Glomerular endothelial cell (primary cell): ENCODE measurements at regions not wholly inside any gene's neighbourhood (a gene's known extent, or its start where the extent isn't known, plus 50 kb on each side); places are given as distances from the start of the nearest gene placed in this dataset.
A peak's percentile ranks its signal among the peaks of the same experiment; 100 is the strongest.
"Not testable (repeated sequence)": the region's sequence is repeated elsewhere in the genome, so short reads cannot be mapped to it uniquely, and the experiment has no call there.

Source experiments
- DNase-seq: peaks from one replicate; pipeline ENCODE4 v3.0.0-alpha.2; 2011; ENCODE audit warnings: low read depth, low spot score; ENCODE audit errors: extremely low read depth

GRCh38 chr5:102554082-102554481 is 55.3 kb upstream of the SLCO6A1 start:
- no peak for DNase-seq

GRCh38 chr5:102554728-102555127 is 55.9 kb upstream of the SLCO6A1 start:
- DNase-seq, result no peak

- DNase-seq, result no peak
These were observed 63.3 kb upstream of the SLCO6A1 start for GRCh38 chr5:102561894-102562760.

- DNase-seq, result no peak
These were observed 71.9 kb upstream of the SLCO6A1 start for GRCh38 chr5:102570747-102571146.

GRCh38 chr5:102578362-102578761 is 79.6 kb upstream of the SLCO6A1 start:
- no peak for DNase-seq

GRCh38 chr5:102579379-102579778 is 80.6 kb upstream of the SLCO6A1 start:
- DNase-seq, result no peak

- no peak for DNase-seq
These were observed 82.2 kb upstream of the SLCO6A1 start for GRCh38 chr5:102581011-102581410.

GRCh38 chr5:102582696-102583095 is 83.9 kb upstream of the SLCO6A1 start:
- DNase-seq, result no peak

GRCh38 chr5:102583276-102584124 is 84.7 kb upstream of the SLCO6A1 start:
- peak; percentile 12 for DNase-seq

- DNase-seq, result no peak
These were observed 90.9 kb upstream of the SLCO6A1 start for GRCh38 chr5:102589661-102590060.

- no peak for DNase-seq
These were observed 91.7 kb upstream of the SLCO6A1 start for GRCh38 chr5:102590467-102590866.

GRCh38 chr5:102591650-102592049 is 92.8 kb upstream of the SLCO6A1 start:
- DNase-seq, result no peak

GRCh38 chr5:102592586-102592985 is 93.8 kb upstream of the SLCO6A1 start:
- not testable (repeated sequence) for DNase-seq

- no peak for DNase-seq
These were observed 95.4 kb upstream of the SLCO6A1 start for GRCh38 chr5:102594192-102594591.

GRCh38 chr5:102595332-102595731 is 96.5 kb upstream of the SLCO6A1 start:
- DNase-seq, result no peak

GRCh38 chr5:102596113-102596512 is 97.3 kb upstream of the SLCO6A1 start:
- DNase-seq, result no peak

GRCh38 chr5:102596951-102597350 is 98.2 kb upstream of the SLCO6A1 start:
- DNase-seq, result no peak

- no peak for DNase-seq
These were observed 100.5 kb upstream of the SLCO6A1 start for GRCh38 chr5:102599289-102599688.

- no peak for DNase-seq
These were observed 102.2 kb upstream of the SLCO6A1 start for GRCh38 chr5:102600964-102601363.

GRCh38 chr5:102603670-102604069 is 104.9 kb upstream of the SLCO6A1 start:
- DNase-seq, result no peak

GRCh38 chr5:102608414-102608813 is 109.6 kb upstream of the SLCO6A1 start:
- DNase-seq, result no peak

- no peak for DNase-seq
These were observed 112.5 kb upstream of the SLCO6A1 start for GRCh38 chr5:102611312-102611711.
